CD4-positive, alpha-beta T cell treated with Interleukin-4 for 1 hour (primary cell): ENCODE measurements at regions not wholly inside any gene's neighbourhood (a gene's known extent, or its start where the extent isn't known, plus 50 kb on each side); places are given as distances from the start of the nearest gene placed in this dataset.

Experiments
- DNase-seq, 2 donors: peaks; one replicate each; pipeline ENCODE4 v3.0.0-alpha.2; 2020 to 2022

DNA sequence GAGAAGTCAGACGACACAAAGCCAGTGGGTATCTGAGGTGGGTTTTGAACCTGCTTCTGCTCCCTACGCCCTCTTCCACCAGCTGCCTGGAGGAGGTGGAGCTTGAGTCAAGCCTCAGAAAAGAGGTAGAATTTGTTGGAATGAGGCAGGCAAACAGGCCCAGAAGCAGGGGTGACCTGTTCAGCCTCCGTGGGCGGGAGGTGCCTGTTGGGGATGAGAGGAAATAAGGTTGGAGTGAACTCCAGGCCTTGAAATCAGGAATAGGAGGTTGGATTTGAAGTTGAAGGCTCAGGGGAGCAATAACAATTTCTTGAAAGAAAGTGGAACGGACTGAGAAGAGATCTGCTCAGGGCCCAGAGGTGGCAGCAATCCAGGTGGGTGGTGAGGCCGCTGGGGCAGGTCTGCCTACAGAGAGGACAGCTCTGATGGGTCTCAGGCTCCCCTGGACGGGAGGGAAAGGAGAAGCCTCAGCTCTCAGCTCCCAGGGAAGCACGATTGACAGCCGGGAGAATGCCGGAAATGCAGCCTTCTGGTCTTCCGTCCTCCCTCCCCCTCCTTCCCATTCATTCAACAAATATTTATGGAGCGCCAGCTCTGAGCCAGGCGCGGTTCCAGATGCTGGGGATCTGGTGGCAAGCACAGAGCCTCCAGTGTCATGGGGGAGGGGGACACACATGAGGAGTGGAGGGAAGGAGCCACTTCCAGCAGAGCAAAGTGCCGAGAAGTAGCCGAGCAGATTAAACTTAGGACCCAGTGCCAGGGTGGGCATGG is 61.9 kb upstream of the CIBAR2 start:
- no peak for DNase-seq

DNA sequence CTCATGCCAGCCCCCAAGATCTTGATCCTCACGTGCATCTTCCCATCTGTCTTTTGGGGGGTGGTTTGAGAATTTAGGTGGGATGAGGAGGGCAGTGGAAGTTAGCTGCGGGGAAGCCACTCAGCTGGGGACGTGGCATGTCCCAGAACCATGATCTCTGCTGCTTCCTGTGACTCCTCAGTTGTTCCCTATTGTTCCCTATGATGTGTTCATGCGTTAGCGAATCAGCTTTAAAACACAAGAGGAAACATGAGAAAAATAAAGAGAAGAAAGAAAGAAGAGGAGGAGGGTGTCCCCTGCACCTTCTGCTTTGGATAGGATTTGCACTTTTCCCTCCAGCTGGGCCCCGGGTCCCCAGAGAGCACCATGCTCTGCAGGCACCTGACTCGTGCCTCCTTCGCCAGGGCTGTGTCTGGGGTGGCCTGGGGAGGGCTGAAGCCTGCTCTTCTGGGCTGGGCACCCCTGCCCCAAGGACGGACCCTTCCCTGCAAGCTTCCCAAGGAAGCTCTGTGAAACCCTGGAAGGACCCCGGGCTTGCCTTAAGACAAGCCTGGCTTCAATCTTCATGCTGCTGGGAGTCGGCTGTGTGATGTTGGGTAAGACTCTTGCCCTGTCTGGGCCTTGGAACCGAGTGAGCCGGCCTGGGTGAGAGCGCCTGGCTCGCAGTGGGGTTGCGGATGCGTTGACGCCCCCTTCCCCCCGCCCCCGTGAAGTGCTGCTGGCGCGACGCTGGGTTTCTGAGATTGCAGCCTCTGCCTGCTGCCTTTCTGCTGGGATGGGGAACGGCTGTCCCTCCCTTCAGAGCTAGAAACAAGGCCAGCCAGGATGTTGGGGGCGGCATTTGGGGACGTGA is 62.8 kb upstream of the CIBAR2 start:
- no peak for DNase-seq

DNA sequence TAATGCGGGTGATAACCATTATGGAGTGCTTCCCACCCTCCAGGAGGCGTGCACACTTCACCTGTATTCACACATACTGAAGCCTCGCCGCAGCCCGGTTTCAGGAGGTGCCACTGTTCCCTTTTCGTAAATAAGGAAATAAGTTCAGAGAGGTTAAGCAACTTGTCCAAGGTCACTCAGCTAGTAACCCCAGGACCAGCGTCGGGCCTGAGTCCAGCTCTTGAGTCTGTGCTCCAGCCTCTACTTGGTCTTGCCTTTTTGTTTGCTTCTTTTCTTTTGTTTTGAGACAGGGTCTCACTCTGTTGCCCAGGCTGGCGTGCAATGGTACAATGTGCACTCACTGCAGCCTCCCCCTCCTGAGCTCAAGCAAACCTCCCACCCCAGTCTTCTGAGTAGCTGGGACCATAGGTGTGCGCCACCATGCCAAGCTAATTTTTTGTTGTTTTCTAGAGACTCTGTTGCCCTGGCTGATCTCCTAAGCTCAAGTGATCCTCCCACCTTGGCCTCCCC is 63.5 kb upstream of the CIBAR2 start:
- no peak for DNase-seq

GRCh38 chr16:85176541-85177447 is 64.5 kb upstream of the CIBAR2 start:
- DNase-seq = no peak

DNA sequence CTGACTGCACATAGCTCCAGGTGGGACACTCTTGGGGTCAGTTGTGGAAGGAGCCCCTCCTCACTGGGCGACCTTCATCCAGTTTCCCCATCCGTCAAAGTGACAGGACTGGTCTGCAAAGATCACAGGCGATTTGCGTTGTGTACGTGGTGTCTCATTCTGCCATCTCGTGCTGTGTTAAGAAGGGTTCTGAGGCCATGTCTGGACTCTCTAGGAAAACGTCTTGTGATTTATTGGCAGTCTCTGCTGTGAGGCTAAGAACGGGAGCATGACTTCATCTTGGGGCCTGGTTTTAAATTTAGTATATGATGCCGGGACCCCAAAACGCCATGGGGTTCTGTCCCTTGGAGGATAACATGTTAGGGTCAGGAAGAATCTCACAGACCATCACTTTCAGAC is 65.2 kb upstream of the CIBAR2 start:
- DNase-seq = no peak

GRCh38 chr16:85178006-85178591 is 65.8 kb upstream of the CIBAR2 start:
- no peak for DNase-seq

DNA sequence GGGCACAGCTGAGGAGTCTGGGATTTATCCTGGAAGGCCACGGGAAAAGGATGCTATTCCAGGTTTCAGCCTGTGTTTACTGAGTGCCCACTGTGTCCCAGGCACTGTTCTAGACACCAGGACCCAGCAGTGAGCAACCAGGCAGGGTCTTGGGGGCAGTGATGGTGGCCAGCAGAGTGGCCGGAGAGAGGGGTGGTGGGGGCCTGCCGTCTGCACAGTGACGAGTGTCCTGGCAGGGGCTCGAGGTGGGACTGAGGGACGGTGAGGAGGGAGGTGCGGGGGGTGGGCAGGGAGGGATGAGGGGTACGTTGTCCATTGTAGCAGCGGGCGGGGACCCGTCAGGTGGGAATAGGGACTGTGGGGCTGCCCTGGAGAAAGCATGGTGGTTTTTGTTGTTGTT is 66.3 kb upstream of the CIBAR2 start:
- DNase-seq = no peak

DNA sequence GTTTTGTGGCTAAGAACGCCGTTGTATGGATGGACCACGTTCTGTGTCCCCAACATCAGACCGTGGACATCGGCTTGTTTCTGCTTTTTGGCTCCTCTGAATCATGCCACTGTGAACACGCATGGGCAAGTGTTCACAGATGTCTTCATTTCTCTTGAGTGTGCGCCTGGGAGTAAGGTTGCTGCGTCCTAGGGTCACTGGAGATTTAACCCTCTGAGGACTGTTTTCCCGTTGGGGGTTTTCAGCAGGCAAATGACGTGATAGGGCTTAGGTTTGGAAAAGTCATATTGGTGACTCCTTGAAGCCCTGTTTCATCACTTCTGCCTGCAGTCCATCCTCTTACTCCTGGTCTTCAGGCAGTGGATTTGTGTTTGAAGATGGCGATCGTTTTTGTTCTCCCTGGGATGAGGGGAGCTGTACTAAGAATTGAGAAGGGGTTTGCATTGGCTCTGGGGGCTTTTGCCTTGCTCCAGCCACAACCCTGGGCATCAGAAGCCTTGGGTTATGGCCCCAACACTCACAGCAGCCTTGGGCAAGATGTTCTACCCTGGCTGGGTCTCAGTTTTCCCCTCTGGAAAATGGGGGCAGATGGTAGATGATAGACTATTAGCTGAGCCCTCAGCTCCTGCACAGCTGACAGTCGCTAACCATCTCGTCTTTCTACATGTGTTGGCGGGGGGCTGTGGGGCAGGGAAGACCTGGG is 67.2 kb upstream of the CIBAR2 start:
- no peak for DNase-seq

GRCh38 chr16:85180047-85180826 is 68.0 kb upstream of the CIBAR2 start:
- DNase-seq = no peak

DNA sequence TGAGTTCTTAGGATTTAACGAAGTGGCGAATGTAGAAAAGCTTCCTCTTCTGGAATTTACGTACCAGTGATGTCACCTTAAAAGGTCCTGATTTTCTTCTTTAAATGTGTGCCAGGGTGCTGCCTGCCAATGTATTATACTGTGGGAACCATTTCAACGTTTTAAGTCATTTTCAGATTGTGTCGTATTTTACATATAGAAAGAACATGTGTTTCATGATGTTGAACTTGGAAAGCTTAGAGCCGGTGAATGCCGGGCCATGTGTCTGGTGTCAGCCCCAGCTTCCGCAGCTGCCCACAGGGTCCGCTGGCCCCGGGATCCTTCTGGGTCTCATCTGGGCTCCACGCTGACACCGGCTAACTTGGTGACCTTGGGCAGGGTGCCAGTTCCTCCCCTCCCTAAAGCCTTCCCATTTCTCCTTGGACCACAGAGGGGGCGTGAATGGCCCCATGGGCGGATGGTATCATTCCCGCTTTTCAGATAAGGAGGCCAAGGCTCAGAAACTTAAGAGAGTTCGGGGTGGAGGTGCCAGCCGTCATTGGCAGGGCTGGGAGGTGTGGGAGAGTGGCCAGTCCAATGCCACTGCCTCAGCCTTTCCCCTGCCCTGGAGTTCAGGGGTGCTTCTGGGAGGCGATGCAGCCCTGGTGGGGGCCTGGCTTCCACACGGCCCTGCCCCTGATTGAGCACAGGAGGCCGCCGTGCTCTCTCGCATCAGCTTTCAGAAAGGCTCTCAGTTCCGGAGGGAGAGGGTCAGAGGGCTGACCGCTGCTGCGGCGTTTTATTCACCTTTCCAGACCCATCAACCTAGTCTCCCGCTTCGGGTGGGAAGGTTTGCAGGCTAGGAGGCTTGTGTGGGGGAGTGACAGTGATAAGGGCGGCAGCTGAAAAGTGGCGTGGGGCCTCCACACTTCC is 68.8 kb upstream of the CIBAR2 start:
- DNase-seq = no peak

GRCh38 chr16:85181739-85182129 is 69.5 kb upstream of the CIBAR2 start:
- DNase-seq = no peak

DNA sequence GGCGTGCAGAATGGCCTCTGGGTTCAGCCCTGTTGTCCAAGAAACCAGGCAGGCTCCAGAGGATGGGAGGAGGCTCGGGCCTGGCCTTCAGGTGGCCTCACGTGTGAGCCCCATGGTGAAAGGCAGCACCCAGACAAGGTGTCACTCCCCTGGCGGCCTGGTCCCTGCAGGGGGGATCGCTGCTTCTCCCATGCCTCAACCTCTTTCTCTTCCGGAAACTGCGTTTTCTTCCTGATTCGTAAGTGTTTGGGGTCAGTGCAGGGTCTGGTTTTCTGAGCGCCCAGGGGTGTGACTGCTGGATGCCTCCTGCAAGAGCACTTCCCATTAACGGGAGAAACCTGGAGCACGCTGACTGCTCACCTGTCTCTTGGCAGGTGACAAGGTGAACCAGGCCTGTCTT is 70.0 kb upstream of the CIBAR2 start:
- no peak for DNase-seq

- no peak for DNase-seq
Observed at GRCh38 chr16:85182774-85183173, 70.5 kb upstream of the CIBAR2 start.

DNA sequence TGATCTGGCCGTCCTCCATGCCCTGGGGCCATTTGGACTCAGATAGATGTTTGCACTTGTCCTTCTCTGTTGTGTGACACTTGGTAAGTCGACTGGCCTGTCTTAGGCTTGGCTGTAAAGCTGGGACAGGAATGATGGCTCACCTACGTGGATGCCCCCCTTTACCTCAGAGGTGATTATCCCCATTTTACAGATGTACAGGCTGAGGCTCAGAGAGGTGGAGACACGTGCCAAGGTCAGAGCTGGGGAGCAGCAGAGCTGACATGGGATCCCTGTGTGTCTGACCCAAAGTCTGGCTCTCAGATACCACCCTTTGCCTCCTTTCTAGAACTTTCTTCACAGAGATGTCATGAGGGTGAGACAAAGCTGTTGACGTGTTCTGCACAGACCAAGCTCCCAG is 71.3 kb upstream of the CIBAR2 start:
- DNase-seq = no peak

DNA sequence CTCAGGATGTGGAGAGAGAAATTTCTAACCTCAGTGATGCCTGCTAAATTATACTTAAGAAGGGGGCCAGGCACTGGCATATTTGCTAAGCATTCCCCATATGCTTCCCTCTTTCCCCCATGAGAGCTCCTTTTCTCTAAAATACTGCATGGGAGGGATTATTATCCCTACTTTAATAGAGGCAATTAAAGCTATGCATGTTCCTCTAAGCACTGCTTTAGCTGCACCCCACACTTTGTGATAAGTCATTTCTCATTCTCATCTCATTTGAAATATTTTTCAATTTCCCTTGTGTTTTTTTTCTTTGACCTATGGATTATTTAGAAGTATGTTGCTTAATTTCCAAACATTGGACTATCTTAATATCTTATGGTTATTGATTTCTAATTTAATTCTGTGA is 72.1 kb upstream of the CIBAR2 start:
- DNase-seq = no peak

DNA sequence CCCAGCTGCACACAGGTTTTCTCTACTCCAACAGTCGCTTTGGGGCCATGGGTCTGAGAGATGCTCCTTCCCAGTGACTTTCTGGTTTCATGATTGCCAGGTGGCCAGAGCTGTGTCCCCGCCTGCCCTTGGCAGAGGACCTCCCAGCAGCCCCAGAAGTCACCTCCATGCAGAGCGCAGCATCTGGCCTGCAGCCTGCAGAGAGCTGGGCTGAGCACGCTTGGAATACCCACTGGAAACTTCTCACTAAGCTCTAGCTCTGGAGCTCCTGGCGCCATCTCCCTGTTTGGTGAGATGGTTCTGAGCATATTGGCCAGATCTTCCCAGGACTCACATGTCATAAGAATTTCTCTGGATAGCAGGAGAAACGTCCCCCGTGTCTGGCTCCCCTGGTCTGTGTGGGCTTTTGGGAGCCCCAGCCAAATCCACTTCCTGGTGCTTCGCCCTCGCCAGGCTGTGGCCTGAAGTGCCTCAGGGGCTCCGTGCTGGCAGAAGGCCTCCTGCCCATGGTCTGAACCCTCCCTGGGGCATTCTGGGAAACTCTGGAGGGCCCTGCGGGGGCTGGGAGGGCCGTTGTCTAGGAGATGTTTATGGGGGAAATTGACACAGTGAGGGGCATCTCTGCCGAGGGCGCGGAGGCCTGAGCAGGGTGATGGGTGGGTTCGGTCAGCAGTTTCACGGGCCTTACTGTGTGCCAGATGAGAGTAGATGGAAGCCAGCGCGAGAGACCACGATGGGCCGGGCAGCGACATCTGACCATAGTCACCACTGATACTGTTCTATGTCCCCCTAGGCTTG is 73.2 kb upstream of the CIBAR2 start:
- DNase-seq = no peak

DNA sequence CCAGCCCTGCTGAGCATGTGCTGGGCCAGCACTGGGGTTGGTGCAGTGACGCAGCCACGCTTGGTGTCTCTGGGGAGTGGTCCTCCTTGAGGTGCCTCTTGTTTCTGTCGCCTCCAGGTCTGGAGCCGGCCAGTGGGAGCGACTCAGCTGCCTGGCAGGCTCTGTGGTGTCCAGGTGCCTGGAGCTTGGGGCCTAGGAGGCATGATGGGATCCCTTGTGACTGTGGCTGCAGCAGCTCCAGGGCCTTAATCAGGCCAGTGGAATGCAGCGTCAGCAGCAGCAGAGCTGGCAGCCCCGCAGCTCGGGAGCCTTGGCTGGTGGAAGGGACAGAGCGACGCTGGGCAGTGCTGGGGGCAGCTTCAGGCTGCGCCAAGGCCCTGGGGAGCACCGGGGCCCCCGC is 74.7 kb upstream of the CIBAR2 start:
- DNase-seq = no peak

DNA sequence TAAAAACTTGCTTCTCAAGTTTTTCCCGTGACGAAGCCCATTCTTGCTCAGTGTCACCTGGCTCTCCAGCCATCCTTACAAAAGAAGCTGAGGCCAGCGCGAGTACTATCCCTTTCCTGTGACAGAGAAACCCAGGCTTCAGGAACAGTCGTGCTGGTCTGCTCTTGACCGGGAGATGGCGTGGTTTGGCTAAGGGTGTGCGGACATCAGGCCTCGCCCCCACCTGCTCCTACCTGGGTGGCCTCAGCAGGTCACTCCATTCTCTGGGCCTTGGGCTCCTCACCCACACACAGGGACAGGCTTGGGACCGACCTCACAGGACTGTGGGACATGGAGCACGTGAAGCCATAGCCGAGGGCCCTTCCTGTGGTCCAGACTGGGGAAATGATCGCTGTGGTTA is 75.2 kb upstream of the CIBAR2 start:
- no peak for DNase-seq

DNA sequence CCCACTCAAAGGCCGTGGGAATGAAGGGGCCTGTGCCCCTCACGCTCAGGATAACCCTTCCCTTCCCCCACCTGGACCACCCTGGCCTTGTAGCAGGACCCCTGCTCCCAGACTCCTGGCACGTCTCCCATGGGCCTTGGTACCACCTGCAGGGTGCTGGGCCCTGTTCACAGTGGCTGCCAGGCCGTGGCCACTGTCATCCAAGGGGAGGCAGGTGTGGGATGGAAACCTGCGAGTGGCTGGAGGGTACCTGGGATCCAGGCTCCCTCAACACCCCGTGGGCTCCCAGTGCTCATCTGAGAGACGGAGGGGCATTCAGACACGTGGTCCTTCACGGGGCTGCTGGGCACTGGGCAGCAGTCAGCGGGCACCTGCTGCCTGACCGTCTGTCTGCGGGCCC is 75.6 kb upstream of the CIBAR2 start:
- DNase-seq = no peak
